ENCODE measurements at regions not wholly inside any gene's neighbourhood (a gene's known extent, or its start where the extent isn't known, plus 50 kb on each side); places are given as distances from the start of the nearest gene placed in this dataset.

GRCh38 chr5:133732536-133732935, 120.2 kb upstream of the FSTL4 start:
- no peak for DNase-seq

GRCh38 chr5:133731951-133732350, 119.6 kb upstream of the FSTL4 start:
- no peak for DNase-seq

- no peak for DNase-seq
Measured at GRCh38 chr5:133730866-133731265, 118.5 kb upstream of the FSTL4 start.

- DNase-seq = no peak
Measured at GRCh38 chr5:133730346-133730745, 118.0 kb upstream of the FSTL4 start.

GRCh38 chr5:133729800-133730199, 117.5 kb upstream of the FSTL4 start:
- no peak for DNase-seq

- no peak for DNase-seq
Measured at GRCh38 chr5:133728475-133728874, 116.1 kb upstream of the FSTL4 start.

- no peak for DNase-seq
Measured at GRCh38 chr5:133727636-133728035, 115.3 kb upstream of the FSTL4 start.

- DNase-seq = no peak
Measured at GRCh38 chr5:133723651-133724366, 111.5 kb upstream of the FSTL4 start.

GRCh38 chr5:133723126-133723525, 110.8 kb upstream of the FSTL4 start:
- DNase-seq = no peak

- DNase-seq = no peak
Measured at GRCh38 chr5:133721365-133721764, 109.0 kb upstream of the FSTL4 start.

GRCh38 chr5:133718457-133718856, 106.1 kb upstream of the FSTL4 start:
- DNase-seq = no peak

GRCh38 chr5:133716532-133717183, 104.3 kb upstream of the FSTL4 start:
- DNase-seq = no peak

GRCh38 chr5:133715616-133716015, 103.3 kb upstream of the FSTL4 start:
- DNase-seq = no peak

GRCh38 chr5:133715216-133715615, 102.9 kb upstream of the FSTL4 start:
- no peak for DNase-seq

GRCh38 chr5:133714161-133714915, 102.0 kb upstream of the FSTL4 start:
- no peak for DNase-seq

- no peak for DNase-seq
Measured at GRCh38 chr5:133713751-133714150, 101.4 kb upstream of the FSTL4 start.

GRCh38 chr5:133713209-133713608, 100.9 kb upstream of the FSTL4 start:
- DNase-seq = no peak

- DNase-seq = no peak
Measured at GRCh38 chr5:133712562-133712961, 100.2 kb upstream of the FSTL4 start.

- DNase-seq = peak; percentile 5
Measured at GRCh38 chr5:133709209-133709725, 96.9 kb upstream of the FSTL4 start.

- DNase-seq = no peak
Measured at GRCh38 chr5:133708331-133708850, 96.0 kb upstream of the FSTL4 start.

- DNase-seq = no peak
Measured at GRCh38 chr5:133707629-133708028, 95.3 kb upstream of the FSTL4 start.

- DNase-seq = no peak
Measured at GRCh38 chr5:133706506-133707430, 94.4 kb upstream of the FSTL4 start.
